Neuronal stem cell (in vitro differentiated cells): ENCODE measurements at regions not wholly inside any gene's neighbourhood (a gene's known extent, or its start where the extent isn't known, plus 50 kb on each side); places are given as distances from the start of the nearest gene placed in this dataset.

Experiments
- DNase-seq: peaks from one replicate; pipeline ENCODE4 v3.0.0-alpha.2; 2013; ENCODE audit warnings: low spot score
- H2AFZ ChIP-seq: one replicate; pipeline ENCODE4 v1.6.1; 2013; ENCODE audit warnings: mild to moderate bottlenecking, low read length, inconsistent platforms
- H2AK5ac ChIP-seq: 2 replicates; pipeline ENCODE4 v1.6.1; 2013; ENCODE audit warnings: low read depth, mild to moderate bottlenecking, inconsistent platforms, low read length, moderate library complexity, mixed read lengths
- H2BK120ac ChIP-seq: 2 replicates; pipeline ENCODE4 v1.6.1; 2013; ENCODE audit warnings: low read depth, mild to moderate bottlenecking, inconsistent platforms, low read length, moderate library complexity, mixed read lengths
- H2BK12ac ChIP-seq: one replicate; pipeline ENCODE4 v1.6.1; 2013; ENCODE audit warnings: low read length, inconsistent platforms
- H2BK15ac ChIP-seq: 2 replicates; pipeline ENCODE4 v1.6.1; 2013; ENCODE audit warnings: mild to moderate bottlenecking, low read length, inconsistent platforms, mixed read lengths
- H2BK5ac ChIP-seq: one replicate; pipeline ENCODE4 v1.6.1; 2013; ENCODE audit warnings: inconsistent platforms, mild to moderate bottlenecking, low read length, moderate library complexity
- H3K14ac ChIP-seq: one replicate; pipeline ENCODE4 v1.6.1; 2013; ENCODE audit warnings: low read length, inconsistent platforms
- H3K18ac ChIP-seq: 2 replicates; pipeline ENCODE4 v1.6.1; 2013; ENCODE audit warnings: low read length, inconsistent platforms
- H3K23ac ChIP-seq: 2 replicates; pipeline ENCODE4 v1.6.1; 2013; ENCODE audit warnings: low read depth, mild to moderate bottlenecking, mixed read lengths, low read length, inconsistent platforms; ENCODE audit not compliant: poor library complexity
- H3K27ac ChIP-seq: replicated peaks from 3 replicates; pipeline ENCODE4 v1.5.1; 2013; ENCODE audit warnings: low read length, inconsistent platforms
- H3K27me3 ChIP-seq, 3 experiments: 2 replicates each; pipeline ENCODE4 v1.6.1; 2013; ENCODE audit warnings: low read length in 3 of 3, mild to moderate bottlenecking in 2 of 3, inconsistent platforms in 1 of 3, low read depth in 1 of 3, mixed read lengths in 1 of 3, moderate library complexity in 1 of 3; ENCODE audit not compliant: control insufficient read depth in 3 of 3, insufficient read depth in 3 of 3
- H3K36me3 ChIP-seq, 2 donors: replicated peaks in 1 of 2; 2 replicates each; pipeline ENCODE4 v1.6.1; 2013; ENCODE audit warnings: low read length in 2 of 2; ENCODE audit not compliant: control insufficient read depth in 2 of 2, insufficient read depth in 2 of 2
- H3K4ac ChIP-seq: 2 replicates; pipeline ENCODE4 v1.6.1; 2013; ENCODE audit warnings: inconsistent platforms, mild to moderate bottlenecking, low read length, moderate library complexity
- H3K4me1 ChIP-seq, 2 donors: 1 replicate in 1 of 2; 2 replicates in 1 of 2; pipeline ENCODE4 v1.6.1; 2013; ENCODE audit warnings: low read length in 2 of 2, low read depth in 1 of 2; ENCODE audit not compliant: control insufficient read depth in 2 of 2, insufficient read depth in 1 of 2
- H3K4me2 ChIP-seq: one replicate; pipeline ENCODE4 v1.6.1; 2013; ENCODE audit warnings: mild to moderate bottlenecking, low read length, inconsistent platforms; ENCODE audit not compliant: insufficient read depth, poor library complexity, severe bottlenecking
- H3K4me3 ChIP-seq, 2 donors: 2 replicates each; pipeline ENCODE4 v1.5.1; 2013; ENCODE audit warnings: low read length in 2 of 2, mild to moderate bottlenecking in 2 of 2, inconsistent platforms in 1 of 2, moderate library complexity in 1 of 2
- H3K79me1 ChIP-seq: one replicate; pipeline ENCODE4 v1.6.1; 2013; ENCODE audit warnings: low read depth, mild to moderate bottlenecking, inconsistent platforms, low read length, moderate library complexity
- H3K9ac ChIP-seq: one replicate; pipeline ENCODE4 v1.6.1; 2013; ENCODE audit warnings: mild to moderate bottlenecking, low read depth, low read length, inconsistent platforms; ENCODE audit not compliant: poor library complexity
- H3K9me3 ChIP-seq, 2 donors: replicated peaks in 1 of 2; 2 replicates each; pipeline versions ENCODE3 to v1.6.1; 2013; ENCODE audit warnings: low read length in 2 of 2, mild to moderate bottlenecking in 2 of 2, inconsistent platforms in 1 of 2, low read depth in 1 of 2, mixed read lengths in 1 of 2, moderate library complexity in 1 of 2; ENCODE audit not compliant: control insufficient read depth in 2 of 2, insufficient read depth in 1 of 2
- H4K8ac ChIP-seq: one replicate; pipeline ENCODE4 v1.6.1; 2013; ENCODE audit warnings: low read depth, mild to moderate bottlenecking, inconsistent platforms, low read length, moderate library complexity
- H4K91ac ChIP-seq: one replicate; pipeline ENCODE4 v1.6.1; 2013; ENCODE audit warnings: low read length, low read depth, mild to moderate bottlenecking, inconsistent platforms; ENCODE audit not compliant: poor library complexity
- WGBS, 2 donors: extraction: QIAGEN DNeasy Blood & Tissue Kit; methylation state at CpG; one replicate each; pipeline ENCODE4 v1.1.7; 2013; ENCODE audit warnings: missing lambda C conversion rate in 2 of 2, mixed read lengths in 1 of 2; ENCODE audit not compliant: insufficient read length in 2 of 2, insufficient replicate concordance in 1 of 2; ENCODE audit errors: extremely low coverage in 2 of 2; 5-methylcytosine and 5-hydroxymethylcytosine counted together

DNA sequence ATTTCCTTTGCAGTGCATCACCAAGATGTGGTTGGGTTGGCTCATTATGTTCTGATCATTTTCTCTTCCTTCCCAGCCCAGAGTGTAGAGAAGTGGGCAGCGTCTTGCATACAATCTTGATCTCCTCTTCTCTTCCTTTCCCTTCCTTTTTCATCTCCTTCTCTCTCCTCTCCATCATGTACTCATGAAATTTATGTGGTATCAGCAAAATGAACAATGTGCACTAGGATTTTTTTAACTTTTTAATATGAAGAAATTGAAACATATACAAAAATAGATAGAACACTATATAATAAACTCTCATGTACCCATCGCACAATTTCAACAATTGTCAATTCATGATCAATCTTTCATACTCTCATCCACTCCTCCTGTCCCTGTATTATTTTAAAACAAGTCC is 593.5 kb downstream of the BCOR start:
- WGBS, 2 donors: no CpG with 5 or more reads among the region's 2 CpGs
- Histone ChIP-seq H3K9me3 (no peaks in the 10 kb centered on the region), H4K91ac (no peak overlapping the region), H3K4me1 (peaks cover 0 to 3% of the 10 kb centered on the region in 2 donors), H2AK5ac (no peak overlapping the region), H2BK15ac (no peak overlapping the region), H3K79me1 (no peaks in the 10 kb centered on the region), H3K36me3 (no peaks in the 10 kb centered on the region), H2BK5ac (no peak overlapping the region), H3K4me3 (no peak overlapping the region), H3K4me2 (no peak overlapping the region), H3K27ac (no peak overlapping the region), H3K27me3 (peaks cover 0 to 10% (median 0%) of the 10 kb centered on the region in 3 experiments), H3K14ac (no peak overlapping the region), H3K18ac (no peak overlapping the region), H3K9ac (no peak overlapping the region), H2BK120ac (no peak overlapping the region), H3K23ac (no peak overlapping the region), H2AFZ (no peak overlapping the region), H2BK12ac (no peak overlapping the region), H4K8ac (no peak overlapping the region), H3K4ac (no peak overlapping the region)
- DNase-seq: no peak

DNA sequence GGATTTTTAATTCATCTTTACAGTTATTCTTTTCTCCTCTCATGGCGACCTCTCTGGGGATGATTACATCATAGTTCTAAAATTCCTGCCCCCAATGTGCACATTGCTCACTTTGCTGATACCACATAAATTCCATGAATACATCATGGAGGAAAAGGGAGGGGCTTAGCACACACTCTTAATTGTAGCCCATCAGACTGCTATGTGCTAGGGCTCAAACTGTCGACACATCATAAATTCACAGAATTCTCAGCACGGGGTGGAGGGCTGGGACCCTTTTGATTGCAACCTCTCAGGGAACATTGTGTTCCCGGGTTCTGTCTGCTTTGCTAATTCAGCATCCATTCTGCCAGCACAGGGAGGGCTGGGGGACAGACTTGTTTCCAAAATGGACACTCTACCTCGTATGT is 592.9 kb downstream of the BCOR start:
- no peak for DNase-seq
- no peak overlapping the region for H3K4me3 ChIP-seq
- H3K9ac ChIP-seq: no peak overlapping the region
- H3K79me1 ChIP-seq: no peaks in the 10 kb centered on the region
- peaks cover 0 to 10% (median 0%) of the 10 kb centered on the region in 3 experiments for H3K27me3 ChIP-seq
- H4K8ac ChIP-seq: no peak overlapping the region
- no peak overlapping the region for H2BK5ac ChIP-seq
- H3K14ac ChIP-seq: no peak overlapping the region
- no peak overlapping the region for H3K4me2 ChIP-seq
- no CpG with 5 or more reads among the region's 5 CpGs for WGBS, 2 donors
- H3K36me3 ChIP-seq: no peaks in the 10 kb centered on the region
- no peak overlapping the region for H3K18ac ChIP-seq
- H3K23ac ChIP-seq: no peak overlapping the region
- no peak overlapping the region for H2BK120ac ChIP-seq
- H2AK5ac ChIP-seq: no peak overlapping the region
- H2BK12ac ChIP-seq: no peak overlapping the region
- peaks cover 0 to 4% of the 10 kb centered on the region in 2 donors for H3K9me3 ChIP-seq
- no peak overlapping the region for H2AFZ ChIP-seq
- no peak overlapping the region for H3K27ac ChIP-seq
- H2BK15ac ChIP-seq: no peak overlapping the region
- H3K4me1 ChIP-seq: peaks cover 0 to 3% of the 10 kb centered on the region in 2 donors
- no peak overlapping the region for H3K4ac ChIP-seq
- H4K91ac ChIP-seq: no peak overlapping the region

DNA sequence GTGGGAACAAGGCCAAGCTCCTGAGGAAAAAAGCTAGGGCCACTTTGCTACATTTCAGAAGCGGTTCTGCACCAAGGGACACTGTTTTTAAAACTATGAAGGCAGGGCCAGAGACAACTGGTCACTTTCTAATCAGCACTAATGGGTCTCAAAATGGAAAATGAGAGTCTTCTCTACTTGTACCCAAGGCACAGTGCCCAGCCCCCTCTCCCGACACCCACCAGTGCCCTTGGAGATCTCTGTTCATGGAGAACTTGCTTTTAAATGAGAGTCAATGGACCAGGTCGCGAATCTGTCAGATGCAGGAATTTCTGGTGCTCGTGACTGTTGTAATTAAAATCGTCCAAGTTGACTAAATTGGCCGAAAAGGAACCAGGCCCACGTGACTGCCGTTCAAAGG is 591.6 kb downstream of the BCOR start:
- H3K27me3 ChIP-seq: peaks cover 0 to 7% (median 0%) of the 10 kb centered on the region in 3 experiments
- H2BK12ac ChIP-seq: no peak overlapping the region
- no peak overlapping the region for H3K18ac ChIP-seq
- DNase-seq: no peak
- no peak overlapping the region for H2AFZ ChIP-seq
- no peak overlapping the region for H3K4me3 ChIP-seq
- no peak overlapping the region for H3K14ac ChIP-seq
- no peak overlapping the region for H2AK5ac ChIP-seq
- H3K9me3 ChIP-seq: peaks cover 0 to 4% of the 10 kb centered on the region in 2 donors
- no peak overlapping the region for H3K9ac ChIP-seq
- no peaks in the 10 kb centered on the region for H3K79me1 ChIP-seq
- no peak overlapping the region for H2BK15ac ChIP-seq
- no peak overlapping the region for H3K4me2 ChIP-seq
- H2BK120ac ChIP-seq: no peak overlapping the region
- H4K8ac ChIP-seq: no peak overlapping the region
- H3K4me1 ChIP-seq: peaks cover 0 to 3% of the 10 kb centered on the region in 2 donors
- H3K27ac ChIP-seq: no peak overlapping the region
- WGBS, 2 donors: no CpG with 5 or more reads among the region's 9 CpGs
- no peak overlapping the region for H3K4ac ChIP-seq
- no peak overlapping the region for H4K91ac ChIP-seq
- H3K36me3 ChIP-seq: no peaks in the 10 kb centered on the region
- H3K23ac ChIP-seq: no peak overlapping the region
- no peak overlapping the region for H2BK5ac ChIP-seq

DNA sequence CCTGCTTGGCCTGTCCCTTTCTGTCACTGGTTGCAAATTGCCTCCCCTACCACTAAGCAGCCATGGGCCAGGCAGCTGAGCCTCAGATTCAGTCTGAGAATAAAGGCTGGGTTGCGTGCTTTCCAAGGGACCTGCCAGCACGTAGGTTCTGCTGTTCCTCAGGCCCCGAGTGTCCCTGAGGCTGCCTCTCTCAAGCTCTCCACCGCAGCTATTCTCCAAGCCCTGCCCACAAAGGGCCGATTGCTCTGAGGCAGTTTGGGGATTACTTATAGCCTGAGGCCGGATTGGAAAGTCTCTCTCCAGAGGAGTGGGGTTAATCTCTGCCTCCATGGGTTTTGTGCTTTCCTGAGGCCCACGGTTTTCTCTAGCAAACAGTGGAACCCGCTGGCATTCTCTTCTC is 590.7 kb downstream of the BCOR start:
- peaks cover 0 to 7% (median 0%) of the 10 kb centered on the region in 3 experiments for H3K27me3 ChIP-seq
- no peak overlapping the region for H3K27ac ChIP-seq
- H2BK15ac ChIP-seq: no peak overlapping the region
- peaks cover 0 to 4% of the 10 kb centered on the region in 2 donors for H3K9me3 ChIP-seq
- H3K36me3 ChIP-seq: no peaks in the 10 kb centered on the region
- no peak overlapping the region for H2BK120ac ChIP-seq
- H3K4me3 ChIP-seq: no peak overlapping the region
- no peak overlapping the region for H2BK12ac ChIP-seq
- no peak overlapping the region for H3K18ac ChIP-seq
- H3K4me2 ChIP-seq: no peak overlapping the region
- no peaks in the 10 kb centered on the region for H3K79me1 ChIP-seq
- H3K14ac ChIP-seq: no peak overlapping the region
- no peak overlapping the region for H3K9ac ChIP-seq
- no peak overlapping the region for H3K4ac ChIP-seq
- no peak overlapping the region for H3K23ac ChIP-seq
- WGBS, 2 donors: no CpG with 5 or more reads among the region's 8 CpGs
- H3K4me1 ChIP-seq: peaks cover 0 to 3% of the 10 kb centered on the region in 2 donors
- no peak overlapping the region for H4K91ac ChIP-seq
- H2BK5ac ChIP-seq: no peak overlapping the region
- no peak overlapping the region for H2AK5ac ChIP-seq
- no peak overlapping the region for H2AFZ ChIP-seq
- DNase-seq: no peak
- H4K8ac ChIP-seq: no peak overlapping the region
